Activated CD8-positive, alpha-beta memory T cell treated with anti-CD3 and anti-CD28 coated beads, Interleukin-2, amount 10 ng/mL, durations not matched to agents 7 days and 5 days (primary cell): ENCODE measurements at regions not wholly inside any gene's neighbourhood (a gene's known extent, or its start where the extent isn't known, plus 50 kb on each side); places are given as distances from the start of the nearest gene placed in this dataset.

Experiments used
- ATAC-seq: fragments of 150-1000 bp; cut with Tn5 transposase; one replicate; pipeline ENCODE4 v1.10.0; 2021; ENCODE audit warnings: moderate library complexity
- CTCF ChIA-PET: fragments of 350-600 bp; sonication (Branson Sonifier 250); formaldehyde crosslinking; loops from one replicate; lab custom pipeline; 2021; ENCODE audit warnings: antibody characterized with exemption; lab: Charles Lee
- DNase-seq: peaks from one replicate; pipeline ENCODE4 v3.0.0-alpha.2; 2020
- H3K27ac Mint-ChIP-seq: one replicate; pipeline ENCODE4 v1.8.0; 2021; ENCODE audit warnings: mild to moderate bottlenecking, mixed read lengths
- H3K27me3 Mint-ChIP-seq: one replicate; pipeline ENCODE4 v1.8.0; 2021; ENCODE audit warnings: mixed read lengths
- H3K36me3 Mint-ChIP-seq: one replicate; pipeline ENCODE4 v1.8.0; 2021; ENCODE audit warnings: mild to moderate bottlenecking, mixed read lengths
- H3K4me1 Mint-ChIP-seq: one replicate; pipeline ENCODE4 v1.8.0; 2021; ENCODE audit warnings: mixed read lengths
- H3K4me3 Mint-ChIP-seq: one replicate; pipeline ENCODE4 v1.8.0; 2021; ENCODE audit warnings: mild to moderate bottlenecking, moderate library complexity, mixed read lengths
- H3K9me3 Mint-ChIP-seq: one replicate; pipeline ENCODE4 v1.8.0; 2022; ENCODE audit warnings: low read depth, mixed read lengths

GRCh38 chr6:131510591-131510990 is 62.4 kb upstream of the ARG1 start:
- H3K27ac Mint-ChIP-seq = no peak overlapping the region
- H3K9me3 Mint-ChIP-seq = no peaks in the 10 kb centered on the region
- H3K36me3 Mint-ChIP-seq = no peaks in the 10 kb centered on the region
- DNase-seq (no peak), ATAC-seq (no peak)
- no peak overlapping the region for H3K4me3 Mint-ChIP-seq
- CTCF ChIA-PET = no interaction called here
- H3K27me3 Mint-ChIP-seq = no peaks in the 10 kb centered on the region
- H3K4me1 Mint-ChIP-seq = no peaks in the 10 kb centered on the region

DNA sequence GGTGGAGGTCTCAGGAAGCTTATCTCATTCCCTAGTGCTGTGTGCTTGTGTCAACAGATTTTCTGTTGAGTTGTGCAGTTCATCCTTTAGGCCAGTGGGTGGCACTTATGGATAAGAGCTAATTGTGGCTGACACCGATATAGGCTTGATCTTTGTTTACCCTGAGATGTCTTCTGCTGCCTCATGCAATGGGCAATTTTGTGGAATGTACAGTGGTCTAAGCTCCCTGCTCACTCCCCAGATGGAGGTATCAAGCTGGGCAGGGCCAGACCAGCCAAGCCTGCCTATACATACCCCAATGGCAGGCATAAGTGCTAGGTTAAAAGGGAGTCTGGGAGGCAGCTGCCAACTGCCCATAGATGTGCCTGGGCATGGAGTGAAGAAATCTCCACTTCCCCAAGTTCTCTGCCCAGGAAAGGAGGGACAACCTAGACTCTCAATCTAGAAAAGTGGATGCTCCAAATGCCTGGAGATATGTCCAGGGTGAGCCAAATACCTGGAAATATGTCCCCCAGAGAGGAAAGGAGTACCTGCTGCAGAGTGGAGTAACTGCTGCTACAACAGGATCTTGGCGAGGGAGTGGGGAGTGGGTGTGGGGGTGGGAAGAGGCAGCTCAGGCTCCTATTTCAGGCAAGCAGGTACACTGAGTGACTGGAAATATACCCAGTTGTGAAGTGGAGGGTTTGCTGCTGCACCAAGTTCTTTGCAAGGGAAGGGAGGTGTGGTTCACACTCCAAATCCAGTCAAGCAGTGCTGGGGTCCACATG is 53.2 kb upstream of the ARG1 start:
- ATAC-seq = peak; percentile 94
- CTCF ChIA-PET = interaction anchor here (0.8 to 3.5 kb wide), 14 partner anchors 10 to 399 kb away, joined by 3 to 34 read pairs (median 4); partner anchors contain the start of gene MED23
- Mint-ChIP-seq H3K27me3 (no peaks in the 10 kb centered on the region), H3K4me3 (no peak overlapping the region), H3K27ac (no peak overlapping the region), H3K4me1 (peaks cover 12% of the 10 kb centered on the region), H3K9me3 (no peaks in the 10 kb centered on the region), H3K36me3 (no peaks in the 10 kb centered on the region)
- peak; percentile 67 for DNase-seq
